Activated CD8-positive, alpha-beta memory T cell treated with anti-CD3 and anti-CD28 coated beads for 24 hours (primary cell): ENCODE measurements at regions not wholly inside any gene's neighbourhood (a gene's known extent, or its start where the extent isn't known, plus 50 kb on each side); places are given as distances from the start of the nearest gene placed in this dataset.
"Not testable (repeated sequence)": the region's sequence is repeated elsewhere in the genome, so short reads cannot be mapped to it uniquely, and the experiment has no call there.

Experiments used
- DNase-seq: peaks from one replicate; pipeline ENCODE4 v3.0.0-alpha.2; 2020

GRCh38 chr1:242900558-242900957, 354.5 kb downstream of the CEP170 start:
- not testable (repeated sequence) for DNase-seq

DNA sequence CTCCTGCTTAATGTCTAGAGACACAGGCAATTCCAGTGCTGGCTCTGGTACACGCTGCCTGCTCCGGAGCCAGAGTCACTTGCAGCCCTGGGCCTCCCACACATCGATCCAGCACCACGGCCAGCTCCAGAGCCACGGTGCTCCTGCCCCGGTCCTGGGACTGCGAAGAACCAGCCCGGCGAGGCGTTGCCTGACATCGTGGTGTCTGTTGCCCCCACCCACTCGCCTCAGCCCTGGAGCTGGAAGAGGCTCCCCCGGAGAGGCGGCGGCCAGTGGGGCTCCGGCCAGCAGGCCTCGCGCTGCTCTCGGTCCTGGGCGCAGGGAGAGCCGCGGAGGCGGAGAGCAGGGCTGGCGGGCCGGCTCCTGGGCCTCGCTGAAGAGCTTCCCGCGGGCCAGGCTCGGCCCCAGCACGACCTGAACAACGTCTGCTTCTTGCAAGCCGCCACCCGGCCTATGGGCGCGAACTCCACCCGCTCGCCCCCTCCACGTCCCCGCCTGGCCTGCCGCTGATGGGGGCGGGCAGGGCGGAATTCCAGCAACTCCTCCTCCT, 364.8 kb downstream of the CEP170 start:
- no peak for DNase-seq

- no peak for DNase-seq
Measured at GRCh38 chr1:242886137-242886536, 361.6 kb upstream of the PLD5 start.

DNA sequence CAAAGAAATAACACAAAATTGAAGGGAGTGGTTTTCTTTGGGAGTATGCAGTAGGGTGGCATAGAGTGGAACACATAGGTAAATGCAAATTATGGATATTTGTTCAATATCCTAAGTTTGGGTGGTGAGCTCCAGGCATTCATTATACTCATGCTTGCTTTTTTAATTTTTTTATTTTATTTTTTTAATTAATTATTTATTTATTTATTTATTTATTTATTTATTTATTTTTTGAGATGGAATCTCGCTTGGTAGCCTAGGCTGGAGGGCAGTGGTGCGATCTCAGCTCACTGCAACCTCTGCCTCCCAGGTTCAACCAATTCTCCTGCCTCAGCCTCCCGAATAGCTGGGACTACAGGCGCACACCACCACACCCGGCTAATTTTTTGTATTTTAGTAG, 355.5 kb upstream of the PLD5 start:
- DNase-seq: not testable (repeated sequence)

DNA sequence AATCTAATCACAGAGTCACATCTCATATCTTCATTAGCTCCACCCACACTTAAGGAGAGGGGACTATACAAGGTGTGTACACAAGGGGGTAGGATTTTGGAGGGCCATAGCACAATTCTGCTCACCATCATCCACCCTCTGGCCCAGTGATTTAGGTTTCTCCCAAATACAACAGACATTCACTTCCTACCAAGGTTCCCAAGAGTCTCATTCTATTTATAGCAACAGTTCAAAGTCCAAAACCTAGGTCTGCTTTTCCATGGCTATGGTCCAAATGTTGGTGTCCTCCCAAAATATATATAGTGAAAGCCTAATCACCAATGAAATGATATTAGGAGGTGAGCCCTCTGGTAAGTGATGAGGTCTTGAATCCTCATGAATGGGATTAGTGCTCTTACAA, 353.2 kb upstream of the PLD5 start:
- no peak for DNase-seq

DNA sequence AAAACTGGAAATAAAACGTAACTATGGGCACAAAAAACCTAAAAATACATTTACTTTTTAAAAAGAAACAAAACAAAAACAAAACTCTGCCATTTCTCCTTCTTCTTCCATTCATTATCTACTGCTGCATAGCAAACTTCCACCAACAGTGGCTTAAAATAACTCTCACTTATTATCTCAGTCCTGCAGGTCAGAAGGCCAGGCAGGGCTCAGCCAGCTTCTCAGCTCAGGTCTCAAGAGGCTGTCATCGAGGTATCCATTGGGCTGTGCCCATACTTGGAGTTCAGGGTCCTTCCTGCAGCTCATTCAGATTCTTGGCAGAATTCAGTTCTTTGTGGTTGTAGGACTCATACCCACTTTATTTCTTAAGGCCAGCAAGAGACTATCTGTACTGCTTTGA, 352.7 kb upstream of the PLD5 start:
- no peak for DNase-seq

DNA sequence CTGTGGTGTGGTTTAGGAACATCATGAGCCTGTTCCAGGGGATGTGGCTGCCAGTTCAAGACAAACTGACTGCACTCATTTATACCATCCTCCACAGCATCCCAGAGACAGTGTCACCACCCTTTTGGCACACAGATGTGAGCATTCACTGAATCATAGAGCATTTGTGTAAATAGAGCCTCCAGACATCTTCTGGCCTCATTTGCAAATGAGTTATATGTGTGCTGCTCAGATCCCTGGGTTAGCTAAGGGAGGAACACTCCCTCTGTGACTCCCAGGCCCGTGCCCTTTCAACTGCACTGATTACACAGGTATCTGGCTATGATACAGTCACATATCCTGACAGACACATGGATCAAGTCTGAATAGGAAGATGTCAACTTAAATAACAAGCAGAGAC, 351.5 kb upstream of the PLD5 start:
- DNase-seq: no peak

- DNase-seq: no peak
Measured at GRCh38 chr1:242873661-242874060, 349.2 kb upstream of the PLD5 start.

GRCh38 chr1:242872521-242872920, 348.0 kb upstream of the PLD5 start:
- no peak for DNase-seq

- DNase-seq: no peak
Measured at GRCh38 chr1:242871471-242872030, 347.1 kb upstream of the PLD5 start.

- no peak for DNase-seq
Measured at GRCh38 chr1:242870966-242871365, 346.5 kb upstream of the PLD5 start.

GRCh38 chr1:242856289-242856688, 331.8 kb upstream of the PLD5 start:
- no peak for DNase-seq

GRCh38 chr1:242854466-242854865, 330.0 kb upstream of the PLD5 start:
- no peak for DNase-seq

- DNase-seq: no peak
Measured at GRCh38 chr1:242847390-242847993, 323.0 kb upstream of the PLD5 start.

DNA sequence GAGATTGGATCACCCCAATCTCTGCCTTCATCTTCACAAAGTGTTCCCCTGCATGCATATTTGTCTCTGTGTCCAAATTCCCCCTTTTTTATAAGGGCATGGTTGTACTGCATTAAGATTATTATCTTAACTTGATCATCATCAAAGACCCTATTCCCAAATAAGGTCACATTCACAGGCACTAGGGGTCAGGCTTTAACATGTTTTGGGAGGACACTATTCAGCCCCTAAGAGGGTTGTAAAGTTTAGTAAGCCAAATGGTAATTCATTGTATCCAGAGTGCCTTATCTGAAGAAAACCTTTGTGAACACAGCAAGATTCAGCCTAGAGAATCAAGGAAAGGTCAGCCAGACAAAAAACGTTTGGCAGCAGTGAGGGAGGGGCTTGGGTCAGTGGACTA, 317.6 kb upstream of the PLD5 start:
- no peak for DNase-seq

DNA sequence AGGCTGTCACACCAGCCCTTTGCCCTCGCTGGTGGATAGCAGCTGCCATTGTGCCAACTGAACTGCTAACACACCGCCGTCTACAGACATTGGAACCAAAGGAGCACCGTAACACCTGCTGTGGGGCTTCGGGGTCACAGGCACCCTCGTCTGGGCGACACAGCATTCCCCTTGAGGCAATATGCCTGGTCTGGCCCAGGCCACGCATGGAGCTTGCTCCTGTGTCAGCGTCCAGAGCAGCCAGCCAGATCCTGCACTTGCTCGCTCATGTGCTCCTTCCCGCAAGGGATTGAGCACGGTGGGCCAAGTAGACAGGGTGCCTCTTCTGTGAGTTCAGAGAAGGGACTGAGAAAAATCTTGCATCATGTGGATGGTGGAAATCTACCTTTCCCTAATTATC, 314.6 kb upstream of the PLD5 start:
- no peak for DNase-seq

DNA sequence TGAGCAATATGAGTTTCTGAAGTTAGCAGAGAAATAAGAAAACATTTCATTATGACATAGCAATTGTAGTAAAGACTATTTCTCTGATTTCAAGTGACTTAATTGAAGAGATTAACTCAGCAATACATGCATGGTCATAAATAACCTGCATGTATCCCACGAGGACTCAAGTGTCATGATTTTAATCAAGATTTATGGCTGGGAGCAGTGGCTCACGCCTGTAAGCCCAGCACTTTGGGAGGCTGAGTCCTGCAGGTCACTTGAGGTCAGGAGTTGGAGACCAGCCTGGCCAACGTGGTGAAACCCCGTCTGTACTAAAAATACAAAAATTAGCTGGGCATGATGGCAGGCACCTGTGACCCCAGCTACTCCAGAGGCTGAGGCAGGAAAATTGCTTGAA, 311.9 kb upstream of the PLD5 start:
- DNase-seq: no peak

- no peak for DNase-seq
Measured at GRCh38 chr1:242828828-242829227, 304.3 kb upstream of the PLD5 start.

GRCh38 chr1:242828199-242828598, 303.7 kb upstream of the PLD5 start:
- no peak for DNase-seq

DNA sequence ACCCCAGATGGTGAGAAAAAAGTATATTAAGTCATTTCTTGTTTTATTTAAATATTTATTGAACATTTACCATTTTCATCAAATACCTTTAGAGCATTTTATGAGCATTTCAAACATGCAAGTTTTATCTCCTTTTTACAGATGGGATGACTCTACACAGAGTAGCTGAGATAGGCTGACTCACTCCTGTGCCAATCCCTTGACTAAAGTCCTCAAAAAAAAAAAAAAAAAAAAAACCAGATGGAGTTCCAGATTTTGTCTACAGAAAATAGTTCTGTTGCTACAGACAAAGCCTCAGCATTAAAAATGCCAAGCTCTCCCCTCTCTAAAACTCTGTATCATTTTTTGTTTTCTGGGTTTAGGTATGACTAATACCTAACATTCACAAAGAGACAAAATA, 303.0 kb upstream of the PLD5 start:
- DNase-seq: no peak

GRCh38 chr1:242826701-242827336, 302.3 kb upstream of the PLD5 start:
- DNase-seq: no peak

- no peak for DNase-seq
Measured at GRCh38 chr1:242824435-242824834, 299.9 kb upstream of the PLD5 start.

GRCh38 chr1:242813490-242814091, 289.1 kb upstream of the PLD5 start:
- DNase-seq: no peak
